ENCODE measurements at regions not wholly inside any gene's neighbourhood (a gene's known extent, or its start where the extent isn't known, plus 50 kb on each side); places are given as distances from the start of the nearest gene placed in this dataset.

GRCh38 chr12:91556909-91557308, 374.3 kb upstream of the DCN start:
- no peak for TF ChIP-seq GABPA (IDR thresholded peaks at IDR 0.05; ENCODE audit: low read depth)
- TF ChIP-seq POLR2AphosphoS5 (IDR thresholded peaks at IDR 0.05; ENCODE audit: low read depth), result no peak
- TF ChIP-seq CTCF (IDR thresholded peaks at IDR 0.05; ENCODE audit: insufficient read depth, low read length), result no peak
- no peak for TF ChIP-seq SPI1 (IDR thresholded peaks at IDR 0.05; ENCODE audit: borderline replicate concordance, low read depth)
- TF ChIP-seq, protein P1, sequence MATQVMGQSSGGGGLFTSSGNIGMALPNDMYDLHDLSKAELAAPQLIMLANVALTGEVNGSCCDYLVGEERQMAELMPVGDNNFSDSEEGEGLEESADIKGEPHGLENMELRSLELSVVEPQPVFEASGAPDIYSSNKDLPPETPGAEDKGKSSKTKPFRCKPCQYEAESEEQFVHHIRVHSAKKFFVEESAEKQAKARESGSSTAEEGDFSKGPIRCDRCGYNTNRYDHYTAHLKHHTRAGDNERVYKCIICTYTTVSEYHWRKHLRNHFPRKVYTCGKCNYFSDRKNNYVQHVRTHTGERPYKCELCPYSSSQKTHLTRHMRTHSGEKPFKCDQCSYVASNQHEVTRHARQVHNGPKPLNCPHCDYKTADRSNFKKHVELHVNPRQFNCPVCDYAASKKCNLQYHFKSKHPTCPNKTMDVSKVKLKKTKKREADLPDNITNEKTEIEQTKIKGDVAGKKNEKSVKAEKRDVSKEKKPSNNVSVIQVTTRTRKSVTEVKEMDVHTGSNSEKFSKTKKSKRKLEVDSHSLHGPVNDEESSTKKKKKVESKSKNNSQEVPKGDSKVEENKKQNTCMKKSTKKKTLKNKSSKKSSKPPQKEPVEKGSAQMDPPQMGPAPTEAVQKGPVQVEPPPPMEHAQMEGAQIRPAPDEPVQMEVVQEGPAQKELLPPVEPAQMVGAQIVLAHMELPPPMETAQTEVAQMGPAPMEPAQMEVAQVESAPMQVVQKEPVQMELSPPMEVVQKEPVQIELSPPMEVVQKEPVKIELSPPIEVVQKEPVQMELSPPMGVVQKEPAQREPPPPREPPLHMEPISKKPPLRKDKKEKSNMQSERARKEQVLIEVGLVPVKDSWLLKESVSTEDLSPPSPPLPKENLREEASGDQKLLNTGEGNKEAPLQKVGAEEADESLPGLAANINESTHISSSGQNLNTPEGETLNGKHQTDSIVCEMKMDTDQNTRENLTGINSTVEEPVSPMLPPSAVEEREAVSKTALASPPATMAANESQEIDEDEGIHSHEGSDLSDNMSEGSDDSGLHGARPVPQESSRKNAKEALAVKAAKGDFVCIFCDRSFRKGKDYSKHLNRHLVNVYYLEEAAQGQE (IDR thresholded peaks at IDR 0.05; ENCODE audit: insufficient replicate concordance, low read depth), result no peak
- DNase-seq (ENCODE audit: low read depth in 1 of 2, low spot score in 1 of 2), result no peak
- Histone ChIP-seq H3K4me3 (replicated peaks; ENCODE audit: insufficient read depth, low read length) (no peak overlapping the region), H3K27ac (replicated peaks) (no peak overlapping the region), H3K27me3 (ENCODE audit: insufficient read depth, poor library complexity, severe bottlenecking) (no peaks in the 10 kb centered on the region)

GRCh38 chr12:91555436-91556415, 373.1 kb upstream of the DCN start:
- H3K27me3 ChIP-seq (ENCODE audit: insufficient read depth, poor library complexity, severe bottlenecking), result no peaks in the 10 kb centered on the region
- H3K27ac ChIP-seq (replicated peaks), result no peak overlapping the region
- DNase-seq (ENCODE audit: low read depth in 1 of 2, low spot score in 1 of 2), result no peak
- no peak overlapping the region for H3K4me3 ChIP-seq (replicated peaks; ENCODE audit: insufficient read depth, low read length)
- TF ChIP-seq CTCF (IDR thresholded peaks at IDR 0.05; ENCODE audit: insufficient read depth, low read length), result no peak
- TF ChIP-seq, protein P1 (IDR thresholded peaks at IDR 0.05; ENCODE audit: insufficient replicate concordance, low read depth), result no peak

DNA sequence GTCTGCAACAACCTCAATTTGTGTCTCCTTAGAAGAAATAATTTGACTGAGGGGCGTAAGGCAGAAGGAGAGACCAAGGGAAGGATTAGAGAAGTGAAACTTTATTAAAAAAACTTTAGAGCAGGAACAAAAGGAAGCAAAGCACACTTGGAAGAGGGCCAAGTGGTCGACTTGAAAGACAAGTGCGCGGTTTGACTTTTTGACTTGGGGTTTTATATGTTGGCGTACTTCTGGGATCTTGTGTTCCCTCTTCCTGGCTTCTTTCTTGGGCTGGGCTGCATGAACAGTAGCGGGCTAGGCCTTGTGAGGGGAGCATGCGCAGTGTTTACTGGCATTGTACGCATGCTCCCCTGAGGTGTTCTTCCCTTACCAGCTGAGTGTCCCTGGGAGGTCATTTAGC, 369.3 kb upstream of the DCN start:
- TF ChIP-seq POLR2AphosphoS5 (IDR thresholded peaks at IDR 0.05; ENCODE audit: low read depth) (no peak), SPI1 (IDR thresholded peaks at IDR 0.05; ENCODE audit: borderline replicate concordance, low read depth) (no peak)
- TF ChIP-seq, protein P1 (IDR thresholded peaks at IDR 0.05; ENCODE audit: insufficient replicate concordance, low read depth), result no peak
- H3K4me3 ChIP-seq (replicated peaks; ENCODE audit: insufficient read depth, low read length), result no peak overlapping the region
- no peak overlapping the region for H3K27ac ChIP-seq (replicated peaks)
- no peak for DNase-seq (ENCODE audit: low read depth in 1 of 2, low spot score in 1 of 2)
- no peaks in the 10 kb centered on the region for H3K27me3 ChIP-seq (ENCODE audit: insufficient read depth, poor library complexity, severe bottlenecking)
